GM23248 (cell line): ENCODE measurements at regions not wholly inside any gene's neighbourhood (a gene's known extent, or its start where the extent isn't known, plus 50 kb on each side); places are given as distances from the start of the nearest gene placed in this dataset.
"Not testable (repeated sequence)": the region's sequence is repeated elsewhere in the genome, so short reads cannot be mapped to it uniquely, and the experiment has no call there.

Experiments
- EZH2 ChIP-seq: fragments of 200-600 bp; sonication (generic); IDR thresholded peaks from 2 replicates; pipeline ENCODE4 v1.6.1; 2018; ENCODE audit warnings: antibody characterized with exemption, mild to moderate bottlenecking; ENCODE audit not compliant: insufficient read depth, poor library complexity, severe bottlenecking
- EZH2phosphoT487 ChIP-seq: fragments of 200-600 bp; sonication (generic); IDR thresholded peaks from 2 replicates; pipeline ENCODE4 v1.6.1; 2018; ENCODE audit warnings: antibody characterized with exemption, moderate library complexity, mild to moderate bottlenecking, low read depth; ENCODE audit not compliant: insufficient read depth

- TF ChIP-seq EZH2phosphoT487, EZH2: not testable (repeated sequence)
Observed at GRCh38 chr14:19097306-19097705, 130.1 kb downstream of the POTEM start.
